ENCODE measurements at regions not wholly inside any gene's neighbourhood (a gene's known extent, or its start where the extent isn't known, plus 50 kb on each side); places are given as distances from the start of the nearest gene placed in this dataset.
"Not testable (repeated sequence)": the region's sequence is repeated elsewhere in the genome, so short reads cannot be mapped to it uniquely, and the experiment has no call there.

GRCh38 chr12:131642771-131643170 is 68.1 kb upstream of the SFSWAP start:
- H3K27ac ChIP-seq: no peak overlapping the region
- no peak for TF ChIP-seq CTCF (conservative IDR thresholded peaks at IDR 0.05)
- TF ChIP-seq ZFX (IDR thresholded peaks at IDR 0.05): no peak

GRCh38 chr12:131643631-131644452 is 67.0 kb upstream of the SFSWAP start:
- TF ChIP-seq CTCF (conservative IDR thresholded peaks at IDR 0.05) (no peak), ZFX (IDR thresholded peaks at IDR 0.05) (no peak)
- no peak overlapping the region for H3K27ac ChIP-seq

- H3K27ac ChIP-seq: no peak overlapping the region
- no peak for TF ChIP-seq CTCF (conservative IDR thresholded peaks at IDR 0.05)
- no peak for TF ChIP-seq ZFX (IDR thresholded peaks at IDR 0.05)
Measured at GRCh38 chr12:131644481-131644880, 66.4 kb upstream of the SFSWAP start.

- not testable (repeated sequence) for H3K27ac ChIP-seq
Measured at GRCh38 chr12:131644917-131645316, 66.0 kb upstream of the SFSWAP start.

- H3K27ac ChIP-seq: not testable (repeated sequence)
Measured at GRCh38 chr12:131645557-131645956, 65.3 kb upstream of the SFSWAP start.

- not testable (repeated sequence) for H3K27ac ChIP-seq
Measured at GRCh38 chr12:131646444-131646843, 64.4 kb upstream of the SFSWAP start.

GRCh38 chr12:131647667-131648066 is 63.2 kb upstream of the SFSWAP start:
- no peak overlapping the region for H3K27ac ChIP-seq
- TF ChIP-seq CTCF (conservative IDR thresholded peaks at IDR 0.05) (no peak), ZFX (IDR thresholded peaks at IDR 0.05) (no peak)

- H3K27ac ChIP-seq: not testable (repeated sequence)
Measured at GRCh38 chr12:131655469-131656174, 55.3 kb upstream of the SFSWAP start.

GRCh38 chr12:131656796-131657195 is 54.1 kb upstream of the SFSWAP start:
- not testable (repeated sequence) for H3K27ac ChIP-seq

- not testable (repeated sequence) for H3K27ac ChIP-seq
Measured at GRCh38 chr12:131658605-131659004, 52.3 kb upstream of the SFSWAP start.

- H3K27ac ChIP-seq: not testable (repeated sequence)
Measured at GRCh38 chr12:131659484-131659883, 51.4 kb upstream of the SFSWAP start.

GRCh38 chr12:131659976-131660375 is 50.9 kb upstream of the SFSWAP start:
- H3K27ac ChIP-seq: not testable (repeated sequence)

- H3K27ac ChIP-seq: not testable (repeated sequence)
Measured at GRCh38 chr12:131660401-131660800, 50.5 kb upstream of the SFSWAP start.
